Skin epidermis (tissue), 12 donors: ENCODE measurements at regions not wholly inside any gene's neighbourhood (a gene's known extent, or its start where the extent isn't known, plus 50 kb on each side); places are given as distances from the start of the nearest gene placed in this dataset.

ENCODE experiments used
- H3K27ac ChIP-seq, 21 experiments: fragments of 200-600 bp; sonication (generic) in 11 of 21; one replicate each; pipeline ENCODE4 v1.5.0; 2020; ENCODE audit warnings: mild to moderate bottlenecking in 3 of 21, inconsistent platforms in 2 of 21, moderate library complexity in 2 of 21
- H3K4me3 ChIP-seq, 7 experiments: fragments of 200-600 bp; sonication (generic) in 2 of 7; one replicate each; pipeline ENCODE4 v1.5.0; 2020; ENCODE audit warnings: inconsistent platforms in 2 of 7, mild to moderate bottlenecking in 2 of 7, moderate library complexity in 1 of 7

DNA sequence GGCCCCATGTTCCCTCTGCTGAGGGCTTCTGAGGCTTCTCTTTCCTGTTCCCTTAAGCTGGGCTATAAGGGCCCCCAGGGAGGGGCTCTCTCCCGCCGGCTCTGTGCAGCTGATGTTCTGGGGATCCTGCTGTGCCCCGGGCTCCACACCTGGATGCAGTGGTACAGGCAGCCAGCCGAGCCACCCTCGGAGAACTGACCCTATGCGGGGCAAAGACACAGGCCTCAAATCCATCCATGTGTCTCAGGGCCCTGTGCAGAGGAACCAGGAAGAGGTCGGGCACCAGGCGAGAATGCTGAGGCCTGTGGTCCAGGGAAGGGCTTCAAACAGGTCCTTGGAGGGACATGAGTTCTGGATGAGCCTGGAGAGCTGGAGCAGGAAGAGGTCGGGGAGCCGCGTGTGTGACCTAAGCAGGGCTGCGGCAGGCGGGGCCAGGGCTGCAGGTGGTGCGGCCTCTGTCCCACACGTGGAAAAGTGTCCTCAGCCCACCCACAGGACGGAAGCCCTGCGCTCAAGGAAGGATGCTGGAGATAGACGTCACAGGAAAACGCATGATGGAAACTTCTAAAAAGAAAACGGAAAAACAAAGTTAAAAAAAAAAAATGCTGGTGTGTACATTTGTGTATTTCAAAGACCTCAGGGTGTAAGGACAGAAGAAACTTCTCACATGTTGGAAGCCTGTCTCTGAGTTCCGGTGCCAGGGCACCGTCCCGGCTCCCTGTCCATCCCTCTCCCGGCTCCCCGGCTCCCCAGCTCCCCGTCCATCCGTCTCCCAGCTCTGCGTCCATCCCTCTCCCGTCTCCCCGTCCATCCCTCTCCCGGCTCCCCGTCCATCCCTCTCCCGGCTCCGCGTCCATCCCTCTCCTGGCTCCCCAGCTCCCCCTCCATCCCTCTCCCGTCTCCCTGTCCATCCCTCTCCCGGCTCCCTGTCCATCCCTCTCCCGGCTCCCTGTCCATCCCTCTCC, 1149.2 kb downstream of the BRD1 start:
- Histone ChIP-seq H3K27ac (no peak overlapping the region), H3K4me3 (no peak overlapping the region)

DNA sequence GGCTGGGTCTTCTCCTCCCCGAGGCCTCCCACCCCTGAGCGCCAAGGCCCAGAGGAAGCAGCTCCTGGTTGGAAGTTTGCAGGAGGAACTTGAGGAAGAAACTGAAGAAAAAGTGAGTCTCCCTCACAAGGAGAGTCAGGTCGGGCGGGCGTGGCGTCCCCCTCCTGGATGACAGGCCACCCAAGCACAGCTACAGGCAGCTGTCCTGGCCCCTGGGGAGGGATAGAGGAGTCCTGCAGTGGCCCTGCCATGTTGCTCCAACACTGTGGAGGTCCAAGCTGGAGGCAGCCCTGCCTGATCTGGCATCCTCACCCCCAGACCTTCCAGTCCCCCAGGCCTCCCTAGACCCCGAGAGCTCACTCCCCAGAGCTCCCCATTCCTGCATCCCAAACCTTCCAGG, 1150.1 kb downstream of the BRD1 start:
- no peak overlapping the region for H3K4me3 ChIP-seq
- no peak overlapping the region for H3K27ac ChIP-seq

DNA sequence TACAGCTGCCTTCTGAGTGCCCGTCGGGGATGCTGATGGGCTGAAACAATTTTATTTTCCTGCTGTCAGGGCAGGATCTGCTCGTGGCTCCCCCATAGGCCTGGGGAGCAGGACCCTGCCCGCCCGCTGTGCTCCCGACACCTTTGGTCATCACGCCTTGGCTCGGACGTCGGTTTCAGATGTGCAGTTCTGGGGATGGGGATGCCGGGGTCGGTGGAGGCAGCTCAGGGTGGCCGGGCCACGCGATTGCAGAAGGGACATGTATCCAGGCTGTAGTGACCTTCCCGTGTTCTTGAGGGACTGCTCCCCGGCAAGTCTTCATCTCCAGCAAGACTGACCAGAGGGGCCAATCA, 1150.5 kb downstream of the BRD1 start:
- Histone ChIP-seq H3K27ac (no peak overlapping the region), H3K4me3 (no peak overlapping the region)

DNA sequence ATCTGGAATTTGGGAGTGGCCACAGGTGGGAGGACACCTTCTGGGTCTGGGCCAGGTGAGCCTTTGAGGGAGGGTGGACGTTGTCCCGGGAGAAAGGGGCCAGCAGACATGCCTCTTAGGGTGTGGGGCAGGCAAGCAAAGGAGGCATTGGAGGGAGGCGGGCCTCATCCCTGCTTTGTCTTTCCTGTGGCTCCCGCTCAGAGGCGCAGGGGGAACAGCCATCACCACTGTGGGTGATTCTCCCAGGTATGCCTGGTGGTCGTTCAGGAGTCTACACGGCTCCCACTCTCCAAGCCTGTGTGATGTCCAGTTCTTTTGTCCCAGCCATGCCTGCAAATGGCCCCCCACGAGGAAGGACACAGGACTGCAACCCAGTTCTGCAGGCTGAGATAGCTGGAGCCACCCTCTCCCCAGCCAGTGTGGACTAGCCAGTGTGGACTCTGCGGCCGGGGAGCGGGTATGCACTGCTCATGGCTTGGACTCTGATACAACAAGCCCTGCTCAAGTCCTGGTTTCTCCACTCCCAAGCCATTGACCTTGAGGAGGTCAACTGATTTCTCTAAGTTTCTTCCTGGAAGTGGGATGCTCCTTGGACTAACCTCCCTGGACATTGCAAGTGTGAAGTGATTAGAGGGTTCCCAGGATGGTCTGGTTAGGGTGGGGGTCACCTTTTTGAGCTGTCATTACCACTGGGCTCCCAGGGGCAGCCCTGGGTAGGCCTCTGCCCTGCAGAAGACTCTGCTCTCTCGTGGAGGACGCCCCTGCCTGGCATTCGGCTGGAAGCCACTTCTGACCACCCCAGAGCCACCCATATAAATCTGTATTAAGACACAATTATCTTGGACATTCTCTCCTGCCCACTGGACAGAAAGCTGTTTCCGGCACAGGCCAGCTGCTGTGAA, 1151.2 kb downstream of the BRD1 start:
- Histone ChIP-seq H3K4me3 (no peak overlapping the region), H3K27ac (no peak overlapping the region)

DNA sequence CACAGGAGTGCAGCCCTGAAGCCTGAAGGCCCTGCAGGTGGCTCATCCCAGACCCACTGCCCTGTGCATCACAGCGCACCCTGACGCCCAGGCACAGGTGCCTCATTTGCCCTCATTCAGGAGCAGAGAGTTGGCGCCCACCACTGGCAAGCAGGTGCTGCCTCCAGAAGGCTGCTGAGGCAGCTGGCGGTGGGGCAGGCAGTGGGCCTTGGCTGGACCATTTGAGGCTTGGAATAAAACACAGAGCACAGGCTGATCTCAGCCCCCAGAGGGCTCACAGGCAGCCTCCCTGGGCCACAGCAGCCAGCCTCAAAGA, 1151.9 kb downstream of the BRD1 start:
- H3K27ac ChIP-seq, result no peak overlapping the region
- no peak overlapping the region for H3K4me3 ChIP-seq

DNA sequence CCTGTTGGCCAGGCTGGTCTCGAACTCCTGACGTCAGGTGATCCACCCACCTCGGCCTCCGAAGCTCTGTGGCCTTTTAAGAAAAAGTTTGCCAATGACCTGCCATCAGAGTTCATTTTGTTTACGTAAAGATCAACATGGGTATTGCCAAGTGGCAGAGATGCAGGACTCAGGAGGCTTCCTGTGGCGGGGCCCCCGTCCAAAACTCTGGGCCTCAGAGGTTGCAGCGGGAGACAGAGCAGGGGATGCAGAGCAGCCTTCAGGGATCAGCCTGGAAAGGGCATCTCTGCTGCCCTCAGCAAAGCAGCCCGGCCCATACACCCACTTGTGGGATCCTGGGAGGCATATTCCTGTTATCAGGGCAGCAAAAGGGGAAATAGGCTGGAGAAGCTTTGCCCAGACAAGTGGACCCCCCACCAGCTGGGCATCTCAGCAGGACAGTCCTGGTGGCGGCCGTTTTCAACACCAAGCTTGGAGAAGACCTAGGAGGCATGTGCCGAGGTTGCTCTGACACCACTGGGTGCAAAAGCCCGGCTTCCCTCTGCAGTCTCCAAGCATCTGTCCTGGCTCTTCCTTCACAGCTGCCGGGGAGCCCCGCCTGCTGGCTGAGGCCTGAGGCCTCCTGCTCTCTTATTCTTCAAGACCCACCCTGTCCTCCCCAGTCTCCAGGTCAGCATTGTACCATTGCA, 1152.4 kb downstream of the BRD1 start:
- H3K27ac ChIP-seq, result no peak overlapping the region
- no peak overlapping the region for H3K4me3 ChIP-seq

DNA sequence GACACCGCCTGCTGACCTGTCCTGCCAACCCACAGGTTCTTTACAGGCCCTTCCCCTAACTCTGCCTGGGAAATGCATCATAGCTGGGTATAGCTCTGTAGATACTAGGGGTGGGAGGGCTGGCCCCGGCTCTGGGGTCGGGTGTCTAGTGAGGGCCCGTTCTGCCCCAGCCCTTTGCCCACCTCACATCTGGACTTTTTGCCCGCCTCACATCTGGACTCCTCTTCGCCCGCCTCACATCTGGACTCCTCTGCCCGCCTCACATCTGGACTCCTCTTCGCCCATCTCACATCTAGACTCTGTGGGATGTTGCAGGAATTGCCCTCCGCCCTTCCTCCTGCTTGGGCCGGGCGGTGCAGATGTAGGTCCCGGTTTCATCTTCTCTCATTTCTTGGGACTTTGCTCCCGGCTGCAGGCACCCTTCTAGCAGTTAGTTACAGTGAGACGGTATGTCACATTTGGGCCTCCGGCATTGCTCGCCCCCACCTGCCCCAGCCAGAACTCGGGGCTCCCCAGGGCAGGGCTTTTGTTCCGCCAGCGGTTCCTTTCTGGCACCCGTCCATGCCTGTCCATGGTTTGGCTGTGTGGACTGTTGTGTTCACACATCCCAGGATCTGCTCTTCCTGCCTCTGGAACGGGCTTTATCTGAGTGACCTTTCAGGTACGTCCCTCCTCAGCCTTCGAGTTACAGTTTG, 1153.7 kb downstream of the BRD1 start:
- no peak overlapping the region for H3K4me3 ChIP-seq

DNA sequence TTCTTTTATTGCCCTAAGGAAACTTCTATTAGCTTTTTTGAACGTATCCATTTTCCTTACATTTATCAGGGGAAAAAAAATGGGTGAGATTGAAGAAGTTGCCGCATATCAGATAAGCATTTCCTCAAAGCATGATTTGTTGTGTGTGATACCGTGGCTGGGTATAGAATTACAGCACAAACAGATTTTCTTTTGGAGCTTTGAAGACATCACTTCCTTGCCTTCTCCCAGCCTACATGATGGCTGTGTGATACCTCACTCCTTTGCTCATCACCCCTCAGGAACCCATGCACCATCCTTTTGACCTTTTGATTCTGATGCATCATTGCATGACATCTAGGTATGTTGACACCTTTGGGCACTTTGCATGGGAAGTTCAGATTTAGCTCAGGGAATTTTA, 1155.3 kb downstream of the BRD1 start:
- Histone ChIP-seq H3K27ac (no peak overlapping the region), H3K4me3 (no peak overlapping the region)

More for the DNA sequence above, 1153.7 kb downstream of the BRD1 start:
- no peak overlapping the region for H3K27ac ChIP-seq

DNA sequence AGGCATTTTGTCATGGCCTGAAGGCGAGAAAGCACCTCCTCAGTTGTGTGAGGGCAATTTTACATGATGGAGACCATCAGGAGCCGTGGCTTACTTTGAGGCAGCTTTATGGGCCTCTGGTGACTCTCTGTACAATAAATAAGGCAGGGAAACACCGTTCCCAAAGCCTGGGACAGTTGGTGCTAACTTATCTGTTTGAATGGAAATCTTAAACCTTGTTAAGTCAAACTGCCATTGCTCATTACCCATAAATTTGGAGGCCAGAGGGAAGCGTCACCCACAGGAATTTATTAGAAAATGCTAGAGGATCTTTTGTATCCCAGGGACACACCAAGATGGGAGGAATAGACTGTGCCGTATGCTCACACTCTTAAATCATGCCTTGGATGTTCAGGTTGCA, 1156.9 kb downstream of the BRD1 start:
- no peak overlapping the region for H3K27ac ChIP-seq
- no peak overlapping the region for H3K4me3 ChIP-seq

DNA sequence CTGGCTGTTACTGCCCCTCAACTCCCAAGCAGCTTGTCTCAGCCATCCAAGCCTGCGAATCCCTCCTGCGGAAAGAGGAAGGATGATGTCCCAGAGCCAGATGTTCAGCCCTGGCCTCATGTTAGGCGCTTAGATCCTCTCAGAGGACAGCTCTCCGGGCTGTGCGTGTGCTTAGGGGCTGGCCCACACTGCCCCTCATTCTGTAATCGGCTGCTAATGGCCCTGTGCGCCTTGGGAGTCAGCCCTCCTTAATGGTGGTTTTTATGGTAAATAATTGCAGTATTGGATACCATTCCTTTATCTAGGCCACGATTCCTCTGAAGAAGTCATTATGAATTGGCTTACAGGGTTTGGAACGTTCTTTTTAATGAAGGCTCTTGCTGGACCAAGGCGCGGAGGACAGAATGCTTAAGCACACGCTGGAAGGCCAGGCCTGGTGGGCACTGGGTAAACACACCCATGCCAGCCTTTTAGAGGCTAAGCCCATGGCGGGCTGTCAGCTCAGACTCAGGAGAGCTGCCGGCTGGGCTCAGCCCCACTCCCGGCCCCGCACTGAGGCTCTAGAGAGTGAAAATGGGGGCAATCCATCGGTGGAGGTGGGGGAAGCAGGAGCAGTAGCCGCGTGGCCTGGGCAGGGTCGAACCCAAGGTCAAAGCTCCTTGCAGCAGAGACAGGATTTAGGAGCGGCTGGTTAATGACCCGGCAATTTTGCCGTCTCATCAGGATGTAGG, 1157.5 kb downstream of the BRD1 start:
- Histone ChIP-seq H3K27ac (no peak overlapping the region), H3K4me3 (no peak overlapping the region)

DNA sequence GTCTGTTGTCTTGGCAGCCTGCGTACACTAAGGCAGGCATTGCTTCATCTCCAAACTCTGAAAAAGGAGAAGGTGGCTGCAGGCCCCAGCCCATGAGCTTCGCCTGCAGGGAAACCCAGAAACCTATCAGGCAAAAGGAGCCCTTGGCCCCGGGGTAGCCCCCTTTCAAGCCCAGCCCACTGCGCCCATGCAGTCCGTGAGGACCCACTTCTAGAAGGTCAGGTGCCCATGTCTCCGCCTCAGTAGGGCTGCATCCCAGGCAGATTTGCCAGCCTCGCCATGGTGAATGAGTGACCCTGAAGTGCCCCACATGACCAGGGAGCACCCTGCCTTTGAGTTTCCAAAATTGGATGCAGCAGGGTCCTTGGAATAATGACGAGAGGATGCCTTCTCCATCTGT, 1158.4 kb downstream of the BRD1 start:
- no peak overlapping the region for H3K27ac ChIP-seq

DNA sequence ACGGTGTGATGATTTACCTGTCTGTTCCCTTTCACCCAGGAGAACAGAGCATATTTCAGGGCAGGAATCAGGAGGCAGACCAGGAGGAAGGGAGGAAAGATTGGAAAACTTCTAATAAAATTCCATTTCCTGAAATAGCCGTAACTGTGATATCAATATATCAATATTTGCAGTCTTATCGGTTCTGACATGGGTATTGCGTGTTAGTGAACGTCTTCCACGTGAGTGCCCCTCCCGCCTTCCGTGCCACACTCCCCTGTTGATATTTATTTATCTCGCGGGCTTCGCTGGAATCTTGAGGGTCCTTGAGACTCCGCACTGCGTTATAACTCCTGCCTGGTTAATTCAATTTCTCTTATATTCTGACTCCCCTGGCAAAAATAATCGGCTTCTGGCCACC, 1160.4 kb downstream of the BRD1 start:
- Histone ChIP-seq H3K27ac (no peak overlapping the region), H3K4me3 (no peak overlapping the region)

More for the DNA sequence above, 1158.4 kb downstream of the BRD1 start:
- no peak overlapping the region for H3K4me3 ChIP-seq

DNA sequence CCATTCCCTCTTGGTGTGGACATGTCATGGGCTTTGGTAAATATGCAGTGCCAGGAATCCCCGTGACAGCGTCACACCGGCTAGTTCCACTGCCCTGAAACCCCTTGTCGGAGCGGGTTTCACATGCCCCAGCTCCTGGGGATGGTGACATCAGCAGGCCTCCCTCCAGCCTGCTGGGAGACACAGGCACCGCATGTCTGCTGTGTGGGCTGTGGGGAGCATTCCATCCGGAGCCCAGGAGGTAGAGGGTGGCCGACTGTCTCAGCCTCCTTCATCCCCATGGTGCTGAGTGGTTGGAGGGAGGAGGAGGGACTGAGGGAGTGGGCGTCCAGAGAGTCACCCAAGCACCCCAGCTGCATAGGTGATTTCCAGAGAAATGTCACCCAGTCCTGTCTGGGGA, 1161.1 kb downstream of the BRD1 start:
- Histone ChIP-seq H3K27ac (no peak overlapping the region), H3K4me3 (no peak overlapping the region)

DNA sequence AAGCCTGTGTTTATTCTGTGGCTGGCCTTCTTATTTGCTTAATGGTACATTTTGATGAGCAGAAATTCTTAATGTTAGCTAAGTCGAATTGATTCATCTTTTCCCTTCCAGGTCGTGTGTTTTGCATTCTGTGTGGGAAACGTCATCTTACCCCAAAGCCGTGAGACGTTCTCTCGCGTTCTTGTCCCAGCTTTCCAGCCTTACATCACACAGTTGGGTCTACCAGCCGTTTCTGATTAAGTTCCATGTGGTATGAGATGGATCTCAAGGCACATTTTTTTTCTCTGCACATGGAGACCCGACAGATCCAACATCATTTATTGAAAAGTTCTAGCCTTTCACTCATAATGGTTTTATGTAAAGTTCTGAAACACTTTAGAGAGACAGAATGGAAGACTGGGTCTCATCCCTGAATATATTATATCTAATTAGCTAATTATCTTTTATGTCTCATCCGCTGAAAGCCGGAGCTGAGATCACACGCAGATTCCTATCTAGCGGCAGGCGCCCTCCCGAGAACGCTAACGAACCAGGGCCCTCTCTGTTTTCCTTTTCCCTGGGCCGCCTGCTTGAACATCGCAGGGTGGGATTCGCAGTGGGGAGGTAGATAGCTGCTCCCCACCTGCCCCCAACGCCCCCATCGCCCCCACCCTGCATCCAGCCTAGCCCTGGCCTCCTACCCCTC, 1162.2 kb downstream of the BRD1 start:
- H3K4me3 ChIP-seq, result no peak overlapping the region
- H3K27ac ChIP-seq, result peak overlapping the region in 1 of 21 experiments; percentile 21

DNA sequence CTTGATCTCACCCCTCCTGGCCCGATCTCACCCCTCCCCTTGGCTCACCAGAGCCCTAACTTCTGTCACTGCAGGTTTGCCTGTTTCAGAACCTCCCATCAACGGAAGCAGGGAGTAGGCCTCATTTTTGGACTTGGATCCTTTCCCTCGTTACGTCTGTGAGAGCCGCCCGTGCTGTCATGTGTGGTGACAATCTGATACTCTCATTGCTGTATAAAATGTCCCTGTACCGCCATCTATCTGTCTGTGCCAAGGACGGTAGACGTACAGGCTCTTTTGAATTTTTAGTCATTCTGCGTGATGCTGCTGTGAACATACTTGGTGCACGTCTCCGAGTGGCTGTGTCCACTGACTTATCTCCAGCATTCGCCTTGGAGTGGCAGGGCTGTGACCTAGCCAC, 1163.1 kb downstream of the BRD1 start:
- no peak overlapping the region for H3K27ac ChIP-seq

DNA sequence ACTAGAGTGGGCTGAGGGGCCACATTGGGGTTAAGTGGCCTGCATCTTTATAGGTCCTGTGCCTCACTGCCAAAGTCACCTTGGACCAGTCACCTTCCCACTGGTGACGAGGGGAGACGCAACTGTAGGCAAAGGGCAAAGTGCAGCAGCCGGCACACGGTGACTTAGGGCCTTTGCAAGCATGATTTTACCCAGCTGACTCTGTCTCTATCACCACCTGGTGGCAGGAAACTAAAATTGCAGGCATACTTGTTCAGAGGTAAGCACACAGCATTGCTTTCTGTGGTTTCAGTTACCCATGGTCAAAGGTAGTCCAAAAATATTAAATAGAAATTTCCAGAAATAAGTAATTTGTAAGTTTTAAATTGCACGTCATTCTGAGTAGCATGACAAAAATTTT, 1164.4 kb downstream of the BRD1 start:
- H3K27ac ChIP-seq, result no peak overlapping the region
- H3K4me3 ChIP-seq, result no peak overlapping the region

More for the DNA sequence above, 1163.1 kb downstream of the BRD1 start:
- no peak overlapping the region for H3K4me3 ChIP-seq

DNA sequence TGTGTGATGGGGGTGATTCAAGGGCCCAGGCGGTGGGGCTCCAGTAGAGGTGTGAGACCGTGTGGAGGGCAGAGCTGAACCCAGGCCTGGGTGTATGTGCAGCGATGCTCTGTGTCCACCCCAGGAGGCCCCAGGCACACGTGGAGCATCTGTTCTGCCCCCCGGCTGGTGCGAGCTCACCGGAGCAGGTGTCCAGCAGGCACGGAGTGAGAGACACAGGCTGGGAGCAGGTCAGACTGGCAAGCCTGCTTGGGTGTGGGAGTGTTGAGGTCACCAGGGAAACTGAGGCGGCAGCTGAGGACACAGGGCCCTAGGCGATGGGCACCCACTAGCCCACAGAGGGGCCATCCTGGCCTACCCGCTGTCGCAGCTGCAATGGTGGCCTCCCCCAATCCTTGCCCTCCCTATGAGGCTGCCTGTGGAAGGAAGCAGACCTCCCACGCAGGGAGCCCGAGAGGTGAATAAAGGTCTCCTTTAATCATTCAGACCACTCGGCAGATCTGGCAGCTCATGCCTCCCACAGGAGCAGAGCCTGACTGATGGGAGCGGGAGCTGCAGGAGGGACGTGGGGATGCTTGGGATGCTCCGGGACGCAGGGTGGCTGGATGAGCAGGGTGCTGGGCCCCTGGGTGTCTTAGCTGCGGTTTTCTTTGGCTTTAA, 1165.1 kb downstream of the BRD1 start:
- H3K4me3 ChIP-seq, result no peak overlapping the region
- no peak overlapping the region for H3K27ac ChIP-seq

DNA sequence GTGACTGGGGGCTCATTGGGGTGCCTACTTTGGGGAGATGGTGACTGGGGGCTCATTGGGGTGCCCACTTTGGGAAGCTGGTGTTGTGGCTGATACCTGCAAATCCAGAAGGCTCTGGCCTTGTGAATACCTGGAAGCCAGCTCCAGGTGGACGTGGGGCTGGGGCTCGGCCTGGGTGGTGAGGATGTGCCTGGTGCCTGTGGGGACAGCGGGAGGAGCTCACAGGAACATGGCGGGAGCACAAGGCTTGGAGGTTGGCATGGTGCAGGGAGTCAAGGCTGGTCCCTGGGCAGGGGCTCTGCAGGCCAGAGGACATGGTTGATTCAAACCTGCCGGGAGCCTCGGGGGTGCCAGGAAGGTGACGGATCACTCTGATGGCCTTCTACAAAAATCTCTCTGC, 1165.7 kb downstream of the BRD1 start:
- H3K27ac ChIP-seq, result no peak overlapping the region
- no peak overlapping the region for H3K4me3 ChIP-seq
